Gastrocnemius medialis (tissue), 4 donors: ENCODE measurements at regions not wholly inside any gene's neighbourhood (a gene's known extent, or its start where the extent isn't known, plus 50 kb on each side); places are given as distances from the start of the nearest gene placed in this dataset.

ENCODE experiments used
- CTCF ChIP-seq, 5 experiments: fragments of 450-650 bp in 3 of 5; fragments of 200-600 bp in 2 of 5; sonication (generic) in 2 of 5; IDR thresholded peaks in 4 of 5; conservative IDR thresholded peaks in 1 of 5; 1 replicate in 4 of 5; 2 replicates in 1 of 5; pipeline ENCODE4 v1.5.1; 2016 to 2019; ENCODE audit warnings: antibody characterized with exemption in 5 of 5, mild to moderate bottlenecking in 3 of 5, moderate library complexity in 3 of 5
- POLR2A ChIP-seq, 2 donors: fragments of 450-650 bp; IDR thresholded peaks; one replicate each; pipeline ENCODE4 v1.6.1; 2017; ENCODE audit warnings: antibody characterized with exemption in 2 of 2, mild to moderate bottlenecking in 2 of 2, moderate library complexity in 2 of 2

GRCh38 chr10:44056206-44056605 lies 328.7 kb downstream of the CXCL12 start:
- TF ChIP-seq CTCF (IDR thresholded peaks at IDR 0.05 in 4 of 5, conservative IDR thresholded peaks at IDR 0.05 in 1 of 5) (no peak), POLR2A (IDR thresholded peaks at IDR 0.05) (no peak)
